PC-9 (cell line): ENCODE measurements at regions not wholly inside any gene's neighbourhood (a gene's known extent, or its start where the extent isn't known, plus 50 kb on each side); places are given as distances from the start of the nearest gene placed in this dataset.

Source experiments
- BruUV-seq: library from RNA; stranded (reverse); fragments of 400-500 nt; replicated peaks from 2 replicates; lab custom pipeline; 2021; lab: Mats Ljungman, UMichigan
- CTCF ChIA-PET: fragments of 300-600 bp; sonication (Branson Sonifier 250); formaldehyde crosslinking; loops from one replicate; lab custom pipeline; 2022; ENCODE audit warnings: antibody characterized with exemption; lab: Charles Lee
- POLR2A ChIA-PET: fragments of 300-600 bp; sonication (Branson Sonifier 250); formaldehyde crosslinking; loops from one replicate; lab custom pipeline; 2022; ENCODE audit warnings: antibody characterized with exemption; ENCODE audit not compliant: unreplicated experiment; lab: Charles Lee
- DNase-seq, 2 experiments: peaks; one replicate each; pipeline versions ENCODE4 v3.0.0 to v3.0.0-alpha.2; 2015 to 2022; ENCODE audit warnings: mixed read lengths in 1 of 2
- H2AFZ ChIP-seq: fragments of 200-600 bp; sonication (generic); 2 replicates; pipeline ENCODE4 v1.8.1; 2017; ENCODE audit warnings: antibody characterized with exemption
- H3F3A ChIP-seq: fragments of 200-600 bp; sonication (generic); 2 replicates; pipeline ENCODE4 v1.8.1; 2017; ENCODE audit warnings: antibody characterized with exemption, mild to moderate bottlenecking, low read depth; ENCODE audit not compliant: insufficient read depth
- H3K27ac ChIP-seq: fragments of 200-600 bp; sonication (generic); 2 replicates; pipeline ENCODE4 v1.6.1; 2016; ENCODE audit warnings: mixed run types
- H3K27me3 ChIP-seq: fragments of 200-600 bp; sonication (generic); 2 replicates; pipeline ENCODE4 v1.6.1; 2016; ENCODE audit warnings: low read depth, mixed run types; ENCODE audit not compliant: insufficient read depth
- H3K36me3 ChIP-seq: fragments of 200-600 bp; sonication (generic); 2 replicates; pipeline ENCODE4 v1.6.1; 2016; ENCODE audit warnings: low read depth, mixed run types
- H3K4me1 ChIP-seq: fragments of 200-600 bp; sonication (generic); replicated peaks from 2 replicates; pipeline ENCODE4 v1.6.1; 2016; ENCODE audit warnings: mixed run types; ENCODE audit not compliant: insufficient read depth
- H3K4me2 ChIP-seq: fragments of 200-600 bp; sonication (generic); 2 replicates; pipeline ENCODE4 v1.6.1; 2017; ENCODE audit warnings: mixed run types
- H3K4me3 ChIP-seq: fragments of 200-600 bp; sonication (generic); 2 replicates; pipeline ENCODE4 v1.6.1; 2016; ENCODE audit warnings: mixed run types
- H3K79me2 ChIP-seq: fragments of 200-600 bp; sonication (generic); 2 replicates; pipeline ENCODE4 v1.6.1; 2017; ENCODE audit warnings: low read depth, mixed run types
- H3K9me2 ChIP-seq: fragments of 200-600 bp; sonication (generic); 2 replicates; pipeline ENCODE4 v1.8.1; 2017; ENCODE audit warnings: mild to moderate bottlenecking; ENCODE audit not compliant: insufficient read depth
- H3K9me3 ChIP-seq: fragments of 200-600 bp; sonication (generic); 2 replicates; pipeline ENCODE4 v1.8.1; 2016; ENCODE audit warnings: low read depth; ENCODE audit not compliant: insufficient read depth
- H4K20me1 ChIP-seq: fragments of 200-600 bp; sonication (generic); 2 replicates; pipeline ENCODE4 v1.8.1; 2017; ENCODE audit not compliant: insufficient read depth
- CTCF ChIP-seq: fragments of 200-600 bp; sonication (generic); conservative IDR thresholded peaks from 2 replicates; pipeline ENCODE4 v1.6.1; 2017; ENCODE audit warnings: mixed run types, antibody characterized with exemption, mild to moderate bottlenecking, moderate library complexity
- EZH2 ChIP-seq: fragments of 200-600 bp; sonication (generic); IDR thresholded peaks from 2 replicates; pipeline ENCODE4 v1.8.0; 2017; ENCODE audit warnings: antibody characterized with exemption, low read depth
- intact Hi-C: fragments of 100-400 bp; cut with micrococcal nuclease; formaldehyde crosslinking; loops from one replicate; pipeline ENCODE4 v1.10.0; 2022; ENCODE audit not compliant: unreplicated experiment

- no TSS peak for BruUV-seq
- H3K27me3 ChIP-seq: no peaks in the 10 kb centered on the region
- no peak overlapping the region for H3K4me3 ChIP-seq
- no peak overlapping the region for H3K4me2 ChIP-seq
- no peaks in the 10 kb centered on the region for H4K20me1 ChIP-seq
- intact Hi-C loops: no loop called here
- H3K79me2 ChIP-seq: no peaks in the 10 kb centered on the region
- no peak overlapping the region for H3K27ac ChIP-seq
- ChIA-PET CTCF (no interaction called here), POLR2A (no interaction called here)
- TF ChIP-seq CTCF (no peak), EZH2 (no peak)
- no peaks in the 10 kb centered on the region for H3K36me3 ChIP-seq
- H3F3A ChIP-seq: no peaks in the 10 kb centered on the region
- no peaks in the 10 kb centered on the region for H3K4me1 ChIP-seq
- H2AFZ ChIP-seq: no peak overlapping the region
- H3K9me3 ChIP-seq: no peaks in the 10 kb centered on the region
- no peak for DNase-seq
- H3K9me2 ChIP-seq: no peaks in the 10 kb centered on the region
Observed at GRCh38 chr4:175215657-175216056, 297.5 kb downstream of the ADAM29 start.

- intact Hi-C loops: no loop called here
- Histone ChIP-seq H3K4me3 (no peak overlapping the region), H3F3A (no peaks in the 10 kb centered on the region), H2AFZ (no peak overlapping the region), H3K4me2 (no peak overlapping the region), H3K27me3 (no peaks in the 10 kb centered on the region), H3K79me2 (no peaks in the 10 kb centered on the region), H3K9me2 (no peaks in the 10 kb centered on the region; the same call in 1 of the 2 replicates), H3K4me1 (no peaks in the 10 kb centered on the region), H3K36me3 (no peaks in the 10 kb centered on the region), H4K20me1 (no peaks in the 10 kb centered on the region), H3K27ac (no peak overlapping the region), H3K9me3 (no peaks in the 10 kb centered on the region)
- ChIA-PET CTCF (no interaction called here), POLR2A (no interaction called here)
- no peak for TF ChIP-seq EZH2
- TF ChIP-seq CTCF: no peak
- BruUV-seq: no TSS peak
- no peak for DNase-seq
Observed at GRCh38 chr4:175229154-175229553, 311.0 kb downstream of the ADAM29 start.

- Histone ChIP-seq H2AFZ (no peak overlapping the region), H3K36me3 (no peaks in the 10 kb centered on the region), H3K9me3 (no peaks in the 10 kb centered on the region), H4K20me1 (no peaks in the 10 kb centered on the region), H3K79me2 (no peaks in the 10 kb centered on the region), H3K4me1 (no peaks in the 10 kb centered on the region), H3K4me3 (no peak overlapping the region), H3K9me2 (no peaks in the 10 kb centered on the region), H3K27ac (no peak overlapping the region), H3K4me2 (no peak overlapping the region), H3K27me3 (no peaks in the 10 kb centered on the region), H3F3A (no peaks in the 10 kb centered on the region)
- CTCF ChIA-PET: no interaction called here
- no peak for TF ChIP-seq CTCF
- POLR2A ChIA-PET: no interaction called here
- intact Hi-C loops: no loop called here
- no TSS peak for BruUV-seq
- no peak for DNase-seq
Observed at GRCh38 chr4:175234162-175234561, 316.0 kb downstream of the ADAM29 start.
